Karpas-422 (cell line): ENCODE measurements at regions not wholly inside any gene's neighbourhood (a gene's known extent, or its start where the extent isn't known, plus 50 kb on each side); places are given as distances from the start of the nearest gene placed in this dataset.
"Not testable (repeated sequence)": the region's sequence is repeated elsewhere in the genome, so short reads cannot be mapped to it uniquely, and the experiment has no call there.

Experiments used
- DNase-seq: peaks from one replicate; pipeline ENCODE4 v3.0.0-alpha.2; 2015
- H2AFZ ChIP-seq: fragments of 200-600 bp; sonication (generic); 2 replicates; pipeline ENCODE4 v1.6.1; 2014; ENCODE audit warnings: antibody characterized with exemption, low read length, mixed read lengths
- H3K27ac ChIP-seq: fragments of 200-600 bp; sonication (generic); 2 replicates; pipeline ENCODE4 v1.5.1; 2014; ENCODE audit warnings: mild to moderate bottlenecking, low read length, moderate library complexity
- H3K27me3 ChIP-seq: fragments of 200-600 bp; sonication (generic); 2 replicates; pipeline ENCODE4 v1.6.1; 2014; ENCODE audit warnings: low read length, mixed read lengths
- H3K36me3 ChIP-seq: fragments of 200-600 bp; sonication (generic); 2 replicates; pipeline ENCODE4 v1.6.1; 2014; ENCODE audit warnings: low read length, mixed read lengths; ENCODE audit not compliant: insufficient read depth
- H3K4me1 ChIP-seq: fragments of 200-600 bp; sonication (generic); 2 replicates; pipeline ENCODE4 v1.6.1; 2014; ENCODE audit warnings: mild to moderate bottlenecking, low read length, mixed read lengths
- H3K4me2 ChIP-seq: fragments of 200-600 bp; sonication (generic); 2 replicates; pipeline ENCODE4 v1.6.1; 2014; ENCODE audit warnings: low read length, low read depth, mild to moderate bottlenecking; ENCODE audit not compliant: poor library complexity, severe bottlenecking
- H3K4me3 ChIP-seq: fragments of 200-600 bp; sonication (generic); 2 replicates; pipeline ENCODE4 v1.5.1; 2014; ENCODE audit warnings: mild to moderate bottlenecking, antibody characterized with exemption, low read length, mixed read lengths
- H3K79me2 ChIP-seq: fragments of 200-600 bp; sonication (generic); 2 replicates; pipeline ENCODE4 v1.6.1; 2014; ENCODE audit warnings: mild to moderate bottlenecking, low read length, mixed read lengths
- H3K9ac ChIP-seq: fragments of 200-600 bp; sonication (generic); 2 replicates; pipeline ENCODE4 v1.6.0; 2014; ENCODE audit warnings: low read length
- H3K9me2 ChIP-seq: fragments of 200-600 bp; sonication (generic), shearing (Covaris generic); replicated peaks from 2 replicates; pipeline ENCODE4 v1.6.0; 2014; ENCODE audit warnings: mild to moderate bottlenecking, low read length, moderate library complexity; ENCODE audit not compliant: insufficient read depth
- H3K9me3 ChIP-seq: fragments of 300-700, 200-600 bp; sonication (generic); 2 replicates; pipeline ENCODE4 v1.6.1; 2014; ENCODE audit warnings: low read length, mixed read lengths
- H4K20me1 ChIP-seq: fragments of 200-600 bp; sonication (generic); 2 replicates; pipeline ENCODE4 v1.6.1; 2014; ENCODE audit warnings: mild to moderate bottlenecking, antibody characterized with exemption, low read length, low read depth; ENCODE audit not compliant: insufficient read depth

- no peaks in the 10 kb centered on the region for H3K27me3 ChIP-seq
- H3K9me3 ChIP-seq = no peaks in the 10 kb centered on the region
- H3K4me2 ChIP-seq = no peak overlapping the region
- H4K20me1 ChIP-seq = no peaks in the 10 kb centered on the region
- no peak overlapping the region for H3K27ac ChIP-seq
- H2AFZ ChIP-seq = no peak overlapping the region
- H3K9me2 ChIP-seq = no peaks in the 10 kb centered on the region
- H3K9ac ChIP-seq = no peak overlapping the region
- H3K79me2 ChIP-seq = no peaks in the 10 kb centered on the region
- DNase-seq = no peak
- no peak overlapping the region for H3K4me3 ChIP-seq
- no peaks in the 10 kb centered on the region for H3K36me3 ChIP-seq
- no peaks in the 10 kb centered on the region for H3K4me1 ChIP-seq
Observed at GRCh38 chr5:124178050-124178449, 568.4 kb downstream of the ZNF608 start.

GRCh38 chr5:124176692-124177091 is 569.7 kb downstream of the ZNF608 start:
- H3K9ac ChIP-seq = no peak overlapping the region
- no peaks in the 10 kb centered on the region for H4K20me1 ChIP-seq
- H3K4me1 ChIP-seq = no peaks in the 10 kb centered on the region
- H3K9me2 ChIP-seq = no peaks in the 10 kb centered on the region; the same call in 1 of the 2 replicates
- no peak overlapping the region for H3K4me3 ChIP-seq
- H3K27ac ChIP-seq = no peak overlapping the region
- H3K79me2 ChIP-seq = no peaks in the 10 kb centered on the region
- no peaks in the 10 kb centered on the region for H3K27me3 ChIP-seq
- DNase-seq = peak; percentile 45
- no peaks in the 10 kb centered on the region for H3K36me3 ChIP-seq
- no peaks in the 10 kb centered on the region; the same call in 1 of the 2 replicates for H3K9me3 ChIP-seq
- H3K4me2 ChIP-seq = no peak overlapping the region
- H2AFZ ChIP-seq = no peak overlapping the region

GRCh38 chr5:124173386-124173785 is 573.1 kb downstream of the ZNF608 start:
- no peak overlapping the region for H3K4me2 ChIP-seq
- H3K9me2 ChIP-seq = no peaks in the 10 kb centered on the region; the same call in 1 of the 2 replicates
- no peak overlapping the region for H3K27ac ChIP-seq
- 0 out of 2 replicates have a peak, but pooled peaks cover 3% of the 10 kb centered on the region for H3K27me3 ChIP-seq
- no peak overlapping the region for H3K9ac ChIP-seq
- no peaks in the 10 kb centered on the region for H3K4me1 ChIP-seq
- no peaks in the 10 kb centered on the region for H3K79me2 ChIP-seq
- no peak for DNase-seq
- H3K36me3 ChIP-seq = no peaks in the 10 kb centered on the region
- no peaks in the 10 kb centered on the region for H4K20me1 ChIP-seq
- no peak overlapping the region for H3K4me3 ChIP-seq
- no peak overlapping the region for H2AFZ ChIP-seq
- peaks cover 9% of the 10 kb centered on the region; the same call in 1 of the 2 replicates for H3K9me3 ChIP-seq

- H2AFZ ChIP-seq = no peak overlapping the region
- H3K79me2 ChIP-seq = no peaks in the 10 kb centered on the region
- no peak overlapping the region for H3K9ac ChIP-seq
- H3K9me3 ChIP-seq = peaks cover 13% of the 10 kb centered on the region; the same call in 1 of the 2 replicates
- H3K27ac ChIP-seq = no peak overlapping the region
- H3K4me2 ChIP-seq = no peak overlapping the region
- H3K4me3 ChIP-seq = no peak overlapping the region
- H3K27me3 ChIP-seq = 0 out of 2 replicates have a peak, but pooled peaks cover 3% of the 10 kb centered on the region
- H3K36me3 ChIP-seq = no peaks in the 10 kb centered on the region
- H3K9me2 ChIP-seq = no peaks in the 10 kb centered on the region; the same call in 1 of the 2 replicates
- no peaks in the 10 kb centered on the region for H3K4me1 ChIP-seq
- no peaks in the 10 kb centered on the region for H4K20me1 ChIP-seq
- DNase-seq = no peak
Observed at GRCh38 chr5:124172389-124173003, 573.9 kb downstream of the ZNF608 start.

- H3K9me2 ChIP-seq, H2AFZ ChIP-seq, H4K20me1 ChIP-seq, H3K4me1 ChIP-seq, H3K79me2 ChIP-seq, H3K36me3 ChIP-seq, H3K27ac ChIP-seq, DNase-seq, H3K4me3 ChIP-seq, H3K27me3 ChIP-seq, H3K4me2 ChIP-seq, H3K9ac ChIP-seq: not testable (repeated sequence)
- peaks cover 13% of the 10 kb centered on the region; the same call in 1 of the 2 replicates for H3K9me3 ChIP-seq
Observed at GRCh38 chr5:124168093-124168492, 578.3 kb downstream of the ZNF608 start.

- Histone ChIP-seq H3K27me3 (no peaks in the 10 kb centered on the region), H3K79me2 (no peaks in the 10 kb centered on the region), H3K27ac (no peak overlapping the region), H3K9me3 (0 out of 2 replicates have a peak, but pooled peaks cover under 1% of the 10 kb centered on the region), H3K36me3 (no peaks in the 10 kb centered on the region), H3K4me2 (no peak overlapping the region), H3K4me1 (no peaks in the 10 kb centered on the region), H2AFZ (0 out of 2 replicates have a peak overlapping the region, but pooled peaks have one; percentile 45), H4K20me1 (no peaks in the 10 kb centered on the region), H3K9me2 (no peaks in the 10 kb centered on the region), H3K9ac (no peak overlapping the region), H3K4me3 (no peak overlapping the region)
- no peak for DNase-seq
Observed at GRCh38 chr5:124162767-124163532, 583.5 kb downstream of the ZNF608 start.

GRCh38 chr5:124161266-124161665 is 585.2 kb downstream of the ZNF608 start:
- Histone ChIP-seq H3K27me3 (no peaks in the 10 kb centered on the region), H3K27ac (no peak overlapping the region), H2AFZ (no peak overlapping the region)

GRCh38 chr5:124160265-124160664 is 586.2 kb downstream of the ZNF608 start:
- no peak for DNase-seq
- H4K20me1 ChIP-seq = no peaks in the 10 kb centered on the region
- no peak overlapping the region for H3K4me3 ChIP-seq
- no peaks in the 10 kb centered on the region for H3K9me3 ChIP-seq
- H3K4me2 ChIP-seq = no peak overlapping the region
- no peak overlapping the region for H3K27ac ChIP-seq
- H3K9ac ChIP-seq = no peak overlapping the region
- H3K79me2 ChIP-seq = no peaks in the 10 kb centered on the region
- no peaks in the 10 kb centered on the region for H3K4me1 ChIP-seq
- no peak overlapping the region for H2AFZ ChIP-seq
- H3K9me2 ChIP-seq = no peaks in the 10 kb centered on the region
- H3K36me3 ChIP-seq = no peaks in the 10 kb centered on the region
- H3K27me3 ChIP-seq = no peaks in the 10 kb centered on the region

More at GRCh38 chr5:124161266-124161665, 585.2 kb downstream of the ZNF608 start:
- Histone ChIP-seq H3K79me2 (no peaks in the 10 kb centered on the region), H3K4me3 (no peak overlapping the region), H4K20me1 (no peaks in the 10 kb centered on the region), H3K4me2 (no peak overlapping the region), H3K9ac (no peak overlapping the region), H3K4me1 (no peaks in the 10 kb centered on the region), H3K9me2 (no peaks in the 10 kb centered on the region), H3K9me3 (no peaks in the 10 kb centered on the region), H3K36me3 (no peaks in the 10 kb centered on the region)
- no peak for DNase-seq
